ENCODE measurements at regions not wholly inside any gene's neighbourhood (a gene's known extent, or its start where the extent isn't known, plus 50 kb on each side); places are given as distances from the start of the nearest gene placed in this dataset.

- no peak for TF ChIP-seq CTCF (IDR thresholded peaks at IDR 0.05; ENCODE audit: insufficient read depth, missing control alignments)
- FAIRE-seq (no peak), DNase-seq (ENCODE audit: insufficient read length, low spot score) (no peak)
Observed at GRCh38 chr17:12514596-12514995, 151.1 kb upstream of the MYOCD start.

GRCh38 chr17:12519956-12520594 is 145.6 kb upstream of the MYOCD start:
- TF ChIP-seq CTCF (IDR thresholded peaks at IDR 0.05; ENCODE audit: insufficient read depth, missing control alignments): no peak
- no peak for FAIRE-seq
- no peak for DNase-seq (ENCODE audit: insufficient read length, low spot score)

- no peak for FAIRE-seq
- no peak for DNase-seq (ENCODE audit: insufficient read length, low spot score)
- TF ChIP-seq CTCF (IDR thresholded peaks at IDR 0.05; ENCODE audit: insufficient read depth, missing control alignments): no peak
Observed at GRCh38 chr17:12521416-12521815, 144.3 kb upstream of the MYOCD start.

- no peak for TF ChIP-seq CTCF (IDR thresholded peaks at IDR 0.05; ENCODE audit: insufficient read depth, missing control alignments)
- DNase-seq (ENCODE audit: insufficient read length, low spot score) (no peak), FAIRE-seq (no peak)
Observed at GRCh38 chr17:12522336-12522735, 143.4 kb upstream of the MYOCD start.

- no peak for FAIRE-seq
- no peak for TF ChIP-seq CTCF (IDR thresholded peaks at IDR 0.05; ENCODE audit: insufficient read depth, missing control alignments)
- DNase-seq (ENCODE audit: insufficient read length, low spot score): no peak
Observed at GRCh38 chr17:12522743-12523183, 142.9 kb upstream of the MYOCD start.

- TF ChIP-seq CTCF (IDR thresholded peaks at IDR 0.05; ENCODE audit: insufficient read depth, missing control alignments): no peak
- DNase-seq (ENCODE audit: insufficient read length, low spot score) (no peak), FAIRE-seq (no peak)
Observed at GRCh38 chr17:12523244-12523643, 142.4 kb upstream of the MYOCD start.

- FAIRE-seq (no peak), DNase-seq (ENCODE audit: insufficient read length, low spot score) (no peak)
- TF ChIP-seq CTCF (IDR thresholded peaks at IDR 0.05; ENCODE audit: insufficient read depth, missing control alignments): no peak
Observed at GRCh38 chr17:12528036-12528435, 137.7 kb upstream of the MYOCD start.
